ENCODE measurements at regions not wholly inside any gene's neighbourhood (a gene's known extent, or its start where the extent isn't known, plus 50 kb on each side); places are given as distances from the start of the nearest gene placed in this dataset.
A peak's percentile ranks its signal among the peaks of the same experiment; 100 is the strongest.

DNA sequence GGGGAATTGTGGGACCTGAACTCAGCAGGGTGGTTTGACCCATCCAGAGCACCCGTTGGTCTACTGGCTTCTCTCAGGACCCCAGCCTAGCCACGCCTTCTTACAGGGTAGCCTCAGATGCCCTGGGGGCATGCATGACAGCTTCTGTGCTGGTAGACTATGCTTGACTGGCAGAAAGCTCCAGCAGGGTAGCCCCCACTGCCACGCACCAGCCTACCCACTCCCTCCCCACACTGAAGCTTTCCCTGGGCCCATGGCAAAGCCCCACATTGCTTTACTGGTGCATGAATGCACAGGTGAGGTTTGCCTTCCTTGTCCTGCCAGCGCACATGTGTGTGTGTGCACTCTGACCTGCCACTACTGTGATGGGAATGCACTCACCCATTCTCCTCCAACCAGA, 772.2 kb downstream of the LRFN5 start:
- Histone ChIP-seq H3K27me3 (replicated peaks in 2 of 5; ENCODE audit: control insufficient read depth in 4 of 5, insufficient read depth in 5 of 5, low read length in 4 of 5) (no peaks in the 10 kb centered on the region), H3K4me3 (ENCODE audit: control insufficient read depth in 1 of 7, extremely low read depth in 1 of 7, insufficient read depth in 4 of 7, low read depth in 2 of 7, low read length in 6 of 7) (no peak overlapping the region), H3K9me3 (ENCODE audit: control extremely low read depth in 1 of 5, control insufficient read depth in 4 of 5, insufficient read depth in 2 of 5, low read depth in 1 of 5, low read length in 4 of 5) (no peaks in the 10 kb centered on the region), H3K27ac (ENCODE audit: insufficient read depth in 1 of 2, low read depth in 1 of 2, low read length in 2 of 2, poor library complexity in 1 of 2, severe bottlenecking in 2 of 2) (no peak overlapping the region), H3K36me3 (ENCODE audit: control insufficient read depth in 4 of 4, insufficient read depth in 4 of 4, low read length in 3 of 4) (no peaks in the 10 kb centered on the region), H3K4me1 (ENCODE audit: control extremely low read depth in 1 of 4, control insufficient read depth in 4 of 4, insufficient read depth in 4 of 4, low read length in 3 of 4) (no peaks in the 10 kb centered on the region)
- ChIA-PET POLR2A (no interaction called here), CTCF (no interaction called here)
- no peak for DNase-seq
- 100% methylated on average over 4 of the region's 4 CpGs for WGBS (ENCODE audit: insufficient coverage)

DNA sequence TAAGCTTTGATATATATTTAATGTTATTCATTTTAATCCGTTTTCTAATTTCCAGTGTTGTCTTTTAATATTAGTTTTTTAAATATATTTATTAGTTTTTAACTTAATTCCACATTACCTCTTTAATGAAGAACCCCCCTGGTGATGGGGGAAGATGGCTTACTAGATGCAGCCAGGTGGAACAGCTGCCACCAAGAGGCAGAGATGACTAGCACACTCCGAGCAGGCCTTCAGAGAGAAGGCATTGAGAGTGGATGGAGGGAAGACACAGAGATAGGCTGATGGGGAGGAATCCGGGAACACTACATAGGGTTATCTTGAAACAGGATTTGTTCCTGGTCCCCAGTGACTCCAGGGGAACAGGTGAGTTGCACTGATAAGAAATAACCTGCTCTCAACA, 771.6 kb downstream of the LRFN5 start:
- H3K27ac ChIP-seq (ENCODE audit: insufficient read depth in 1 of 2, low read depth in 1 of 2, low read length in 2 of 2, poor library complexity in 1 of 2, severe bottlenecking in 2 of 2) = no peak overlapping the region
- H3K27me3 ChIP-seq (replicated peaks in 2 of 5; ENCODE audit: control insufficient read depth in 4 of 5, insufficient read depth in 5 of 5, low read length in 4 of 5) = no peaks in the 10 kb centered on the region
- H3K9me3 ChIP-seq (ENCODE audit: control extremely low read depth in 1 of 5, control insufficient read depth in 4 of 5, insufficient read depth in 2 of 5, low read depth in 1 of 5, low read length in 4 of 5) = no peaks in the 10 kb centered on the region
- H3K4me1 ChIP-seq (ENCODE audit: control extremely low read depth in 1 of 4, control insufficient read depth in 4 of 4, insufficient read depth in 4 of 4, low read length in 3 of 4) = no peaks in the 10 kb centered on the region
- no peak overlapping the region for H3K4me3 ChIP-seq (ENCODE audit: control insufficient read depth in 1 of 7, extremely low read depth in 1 of 7, insufficient read depth in 4 of 7, low read depth in 2 of 7, low read length in 6 of 7)
- no peaks in the 10 kb centered on the region for H3K36me3 ChIP-seq (ENCODE audit: control insufficient read depth in 4 of 4, insufficient read depth in 4 of 4, low read length in 3 of 4)
- ChIA-PET POLR2A (no interaction called here), CTCF (no interaction called here)
- 100% methylated on average over 2 of the region's 3 CpGs for WGBS (ENCODE audit: insufficient coverage)
- no peak for DNase-seq

DNA sequence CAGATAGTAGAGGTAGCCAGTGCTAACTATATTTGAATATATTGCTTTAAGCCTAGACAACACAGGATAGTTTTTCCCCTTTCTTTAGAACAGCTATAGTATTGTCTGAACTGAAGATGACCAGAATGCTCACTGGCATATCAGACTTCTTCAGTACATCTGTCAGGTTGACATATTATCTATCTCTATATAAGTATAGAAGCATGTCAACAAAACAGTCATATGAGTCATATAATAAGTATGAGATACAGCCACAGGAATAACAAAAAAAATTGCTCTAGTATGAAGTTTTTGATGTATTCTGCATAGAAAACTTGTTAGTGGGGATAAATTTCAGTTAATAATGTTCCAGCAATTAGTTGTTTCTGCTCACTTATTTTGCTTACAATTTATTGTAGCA, 767.7 kb downstream of the LRFN5 start:
- Histone ChIP-seq H3K27me3 (replicated peaks in 2 of 5; ENCODE audit: control insufficient read depth in 4 of 5, insufficient read depth in 5 of 5, low read length in 4 of 5) (no peaks in the 10 kb centered on the region), H3K27ac (ENCODE audit: insufficient read depth in 1 of 2, low read depth in 1 of 2, low read length in 2 of 2, poor library complexity in 1 of 2, severe bottlenecking in 2 of 2) (no peak overlapping the region), H3K4me3 (ENCODE audit: control insufficient read depth in 1 of 7, extremely low read depth in 1 of 7, insufficient read depth in 4 of 7, low read depth in 2 of 7, low read length in 6 of 7) (no peak overlapping the region), H3K4me1 (ENCODE audit: control extremely low read depth in 1 of 4, control insufficient read depth in 4 of 4, insufficient read depth in 4 of 4, low read length in 3 of 4) (no peaks in the 10 kb centered on the region), H3K9me3 (ENCODE audit: control extremely low read depth in 1 of 5, control insufficient read depth in 4 of 5, insufficient read depth in 2 of 5, low read depth in 1 of 5, low read length in 4 of 5) (no peaks in the 10 kb centered on the region), H3K36me3 (ENCODE audit: control insufficient read depth in 4 of 4, insufficient read depth in 4 of 4, low read length in 3 of 4) (no peaks in the 10 kb centered on the region)
- no peak for DNase-seq
- ChIA-PET POLR2A (interaction anchor here (0.6 kb wide), 1 partner anchor 720 kb away, joined by 3 read pairs; no protein-coding TSS in a partner anchor), CTCF (no interaction called here)

- H3K36me3 ChIP-seq (ENCODE audit: control insufficient read depth in 4 of 4, insufficient read depth in 4 of 4, low read length in 3 of 4) = no peaks in the 10 kb centered on the region
- H3K4me3 ChIP-seq (ENCODE audit: control insufficient read depth in 1 of 7, extremely low read depth in 1 of 7, insufficient read depth in 4 of 7, low read depth in 2 of 7, low read length in 6 of 7) = no peak overlapping the region
- no peak overlapping the region for H3K27ac ChIP-seq (ENCODE audit: insufficient read depth in 1 of 2, low read depth in 1 of 2, low read length in 2 of 2, poor library complexity in 1 of 2, severe bottlenecking in 2 of 2)
- H3K9me3 ChIP-seq (ENCODE audit: control extremely low read depth in 1 of 5, control insufficient read depth in 4 of 5, insufficient read depth in 2 of 5, low read depth in 1 of 5, low read length in 4 of 5) = no peaks in the 10 kb centered on the region
- WGBS (ENCODE audit: insufficient coverage) = no CpG with 5 or more reads among the region's 1 CpG
- ChIA-PET POLR2A (no interaction called here), CTCF (no interaction called here)
- H3K4me1 ChIP-seq (ENCODE audit: control extremely low read depth in 1 of 4, control insufficient read depth in 4 of 4, insufficient read depth in 4 of 4, low read length in 3 of 4) = no peaks in the 10 kb centered on the region
- no peak for DNase-seq
- H3K27me3 ChIP-seq (replicated peaks in 2 of 5; ENCODE audit: control insufficient read depth in 4 of 5, insufficient read depth in 5 of 5, low read length in 4 of 5) = no peaks in the 10 kb centered on the region
Measured at GRCh38 chr14:42370056-42370455, 763.4 kb downstream of the LRFN5 start.

GRCh38 chr14:42368234-42368633, 761.6 kb downstream of the LRFN5 start:
- POLR2A ChIA-PET = no interaction called here
- no CpG with 5 or more reads among the region's 1 CpG for WGBS (ENCODE audit: insufficient coverage)
- no peak overlapping the region for H3K4me3 ChIP-seq (ENCODE audit: control insufficient read depth in 1 of 7, extremely low read depth in 1 of 7, insufficient read depth in 4 of 7, low read depth in 2 of 7, low read length in 6 of 7)

DNA sequence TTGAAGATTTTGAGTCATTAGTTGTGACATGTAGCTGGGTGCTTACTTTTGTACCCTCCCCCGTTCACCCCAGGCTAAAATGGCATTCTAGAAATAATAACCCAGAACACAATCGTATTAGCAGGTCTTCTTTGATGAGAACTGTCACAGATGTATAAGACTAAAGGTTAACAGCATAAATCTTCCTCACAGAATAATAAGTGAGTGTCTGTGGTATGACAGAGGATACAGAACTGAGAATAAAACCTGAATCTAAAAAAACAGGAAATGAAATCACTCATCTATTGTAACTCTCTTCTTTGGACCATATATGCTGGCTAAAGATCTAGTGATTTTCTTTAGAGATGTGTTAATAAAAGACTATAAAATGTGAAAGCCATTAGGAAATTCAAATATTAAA, 746.6 kb downstream of the LRFN5 start:
- Histone ChIP-seq H3K27ac (ENCODE audit: insufficient read depth in 1 of 2, low read depth in 1 of 2, low read length in 2 of 2, poor library complexity in 1 of 2, severe bottlenecking in 2 of 2) (no peak overlapping the region), H3K27me3 (replicated peaks in 2 of 5; ENCODE audit: control insufficient read depth in 4 of 5, insufficient read depth in 5 of 5, low read length in 4 of 5) (no peaks in the 10 kb centered on the region), H3K9me3 (ENCODE audit: control extremely low read depth in 1 of 5, control insufficient read depth in 4 of 5, insufficient read depth in 2 of 5, low read depth in 1 of 5, low read length in 4 of 5) (no peaks in the 10 kb centered on the region), H3K4me1 (ENCODE audit: control extremely low read depth in 1 of 4, control insufficient read depth in 4 of 4, insufficient read depth in 4 of 4, low read length in 3 of 4) (no peaks in the 10 kb centered on the region), H3K4me3 (ENCODE audit: control insufficient read depth in 1 of 7, extremely low read depth in 1 of 7, insufficient read depth in 4 of 7, low read depth in 2 of 7, low read length in 6 of 7) (no peak overlapping the region), H3K36me3 (ENCODE audit: control insufficient read depth in 4 of 4, insufficient read depth in 4 of 4, low read length in 3 of 4) (no peaks in the 10 kb centered on the region)
- ChIA-PET POLR2A (no interaction called here), CTCF (interaction anchor here (0.6 kb wide), 1 partner anchor 1572 kb away, joined by 3 read pairs; no protein-coding TSS in a partner anchor)
- peak in 1 of 3 donors; percentile 0 for DNase-seq
- no CpG with 5 or more reads among the region's 2 CpGs for WGBS (ENCODE audit: insufficient coverage)

More at GRCh38 chr14:42368234-42368633, 761.6 kb downstream of the LRFN5 start:
- no peak for DNase-seq
- CTCF ChIA-PET = no interaction called here
- Histone ChIP-seq H3K27me3 (replicated peaks in 2 of 5; ENCODE audit: control insufficient read depth in 4 of 5, insufficient read depth in 5 of 5, low read length in 4 of 5) (no peaks in the 10 kb centered on the region), H3K27ac (ENCODE audit: insufficient read depth in 1 of 2, low read depth in 1 of 2, low read length in 2 of 2, poor library complexity in 1 of 2, severe bottlenecking in 2 of 2) (no peak overlapping the region), H3K4me1 (ENCODE audit: control extremely low read depth in 1 of 4, control insufficient read depth in 4 of 4, insufficient read depth in 4 of 4, low read length in 3 of 4) (no peaks in the 10 kb centered on the region), H3K9me3 (ENCODE audit: control extremely low read depth in 1 of 5, control insufficient read depth in 4 of 5, insufficient read depth in 2 of 5, low read depth in 1 of 5, low read length in 4 of 5) (no peaks in the 10 kb centered on the region), H3K36me3 (ENCODE audit: control insufficient read depth in 4 of 4, insufficient read depth in 4 of 4, low read length in 3 of 4) (no peaks in the 10 kb centered on the region)

DNA sequence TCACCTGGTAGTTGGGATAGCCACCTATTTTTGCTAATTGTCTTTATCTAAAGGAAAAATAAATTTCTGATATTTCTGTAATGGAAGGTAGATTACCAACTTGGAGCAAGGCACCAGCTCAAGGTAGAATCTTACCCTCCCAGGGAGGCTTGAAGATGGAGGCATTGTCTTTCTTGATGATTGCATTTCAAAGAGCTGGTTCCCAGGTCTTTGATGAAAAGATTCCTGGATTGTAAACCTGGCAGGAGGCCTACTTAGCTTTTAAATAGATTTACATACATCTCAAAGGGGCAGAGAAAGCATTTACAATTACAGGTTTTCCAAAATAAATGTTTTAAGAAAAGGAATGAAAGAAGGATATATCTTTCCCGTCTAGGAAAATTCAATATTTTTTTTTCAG, 729.2 kb downstream of the LRFN5 start:
- Histone ChIP-seq H3K27me3 (replicated peaks in 2 of 5; ENCODE audit: control insufficient read depth in 4 of 5, insufficient read depth in 5 of 5, low read length in 4 of 5) (no peaks in the 10 kb centered on the region), H3K9me3 (ENCODE audit: control extremely low read depth in 1 of 5, control insufficient read depth in 4 of 5, insufficient read depth in 2 of 5, low read depth in 1 of 5, low read length in 4 of 5) (no peaks in the 10 kb centered on the region), H3K4me3 (ENCODE audit: control insufficient read depth in 1 of 7, extremely low read depth in 1 of 7, insufficient read depth in 4 of 7, low read depth in 2 of 7, low read length in 6 of 7) (no peak overlapping the region), H3K4me1 (ENCODE audit: control extremely low read depth in 1 of 4, control insufficient read depth in 4 of 4, insufficient read depth in 4 of 4, low read length in 3 of 4) (no peaks in the 10 kb centered on the region), H3K36me3 (ENCODE audit: control insufficient read depth in 4 of 4, insufficient read depth in 4 of 4, low read length in 3 of 4) (no peaks in the 10 kb centered on the region), H3K27ac (ENCODE audit: insufficient read depth in 1 of 2, low read depth in 1 of 2, low read length in 2 of 2, poor library complexity in 1 of 2, severe bottlenecking in 2 of 2) (no peak overlapping the region)
- POLR2A ChIA-PET = no interaction called here
- no peak for DNase-seq
- no CpG with 5 or more reads among the region's 1 CpG for WGBS (ENCODE audit: insufficient coverage)
- CTCF ChIA-PET = no interaction called here

Data from common myeloid progenitor, CD34-positive (primary cell).